ENCODE measurements at regions not wholly inside any gene's neighbourhood (a gene's known extent, or its start where the extent isn't known, plus 50 kb on each side); places are given as distances from the start of the nearest gene placed in this dataset.
"Not testable (repeated sequence)": the region's sequence is repeated elsewhere in the genome, so short reads cannot be mapped to it uniquely, and the experiment has no call there.

DNA sequence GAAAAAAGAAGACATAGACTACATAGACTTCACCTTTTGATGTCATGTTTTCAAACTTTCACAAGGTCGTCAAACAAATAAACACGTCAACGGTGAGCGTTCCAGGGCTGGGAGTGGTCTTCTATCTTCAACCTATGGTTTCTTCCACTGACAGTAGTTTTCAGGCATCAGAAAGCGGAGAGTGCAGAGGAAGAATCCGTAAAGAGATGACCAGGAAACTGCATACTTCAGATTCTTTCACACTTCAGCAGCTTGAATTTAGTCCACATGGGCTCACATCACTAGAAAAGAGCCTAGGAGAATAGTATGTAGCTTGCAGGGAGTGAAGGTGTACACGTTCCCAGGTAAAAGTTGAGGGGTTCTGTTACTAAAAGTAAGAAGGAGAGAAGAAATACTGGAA is 58.5 kb downstream of the NPY1R start:
- no peak for DNase-seq

DNA sequence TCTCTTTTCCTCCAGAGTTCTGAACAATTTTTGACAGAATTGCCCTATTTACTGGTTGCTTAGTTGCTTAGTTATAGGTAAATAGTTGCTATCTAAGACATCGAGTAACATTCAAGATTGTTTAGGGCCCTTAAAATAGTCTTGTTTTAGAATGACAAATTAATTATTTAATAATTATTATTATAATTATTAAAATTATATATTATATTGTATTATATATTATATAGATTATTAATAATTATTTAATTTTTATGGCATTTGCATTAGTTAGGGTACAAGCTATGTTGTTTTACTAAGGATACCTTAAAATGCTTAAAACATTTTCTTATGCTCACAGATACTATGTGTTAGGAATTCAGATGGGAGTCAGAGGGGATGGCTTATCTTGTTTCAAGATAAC is 59.2 kb downstream of the NPY1R start:
- no peak for DNase-seq

DNA sequence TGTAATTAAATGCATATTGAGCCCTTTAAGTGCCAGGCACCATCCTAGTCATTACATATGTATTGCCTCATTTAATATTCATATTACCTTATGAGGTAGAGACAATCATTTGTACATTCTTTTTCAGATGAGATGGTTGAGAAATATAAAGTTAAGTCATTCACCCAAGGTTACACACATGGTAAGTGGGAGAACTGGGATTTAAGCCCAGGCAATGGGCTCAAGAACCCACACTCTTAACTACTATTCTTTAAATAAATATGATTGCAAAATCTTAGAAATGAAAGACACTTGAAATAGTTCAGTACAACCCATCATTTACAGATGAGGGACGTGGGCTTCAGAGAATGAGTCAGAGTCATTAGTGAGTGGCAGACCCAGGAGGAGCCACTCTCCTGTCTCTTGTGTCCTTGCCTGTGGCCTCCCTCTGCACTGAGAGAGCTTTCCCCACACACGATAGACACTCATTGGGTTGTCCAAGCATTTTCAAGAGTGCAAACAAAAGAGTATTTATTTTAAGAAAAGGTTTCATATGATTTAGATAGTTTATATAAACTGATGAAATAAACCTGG is 60.8 kb downstream of the NPY1R start:
- DNase-seq: no peak

DNA sequence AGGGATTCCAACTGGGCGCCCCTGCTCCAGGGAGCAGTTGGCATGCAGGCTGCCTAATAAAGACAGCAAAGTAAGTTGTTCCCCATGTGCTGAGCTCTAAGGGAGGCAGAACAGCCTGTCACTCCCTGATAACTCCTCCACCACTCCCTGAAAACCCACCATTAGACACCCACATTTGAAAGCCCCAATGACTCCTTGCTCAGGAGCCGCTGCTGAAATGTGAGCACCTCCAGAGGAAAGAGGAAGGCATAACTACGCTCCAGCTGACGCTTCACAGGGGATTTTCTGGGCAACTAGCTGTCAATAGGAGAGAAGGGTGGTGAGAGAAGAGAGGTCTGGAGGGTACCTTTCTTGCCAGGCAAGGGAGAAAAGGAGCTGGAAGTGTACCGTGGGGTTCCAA is 62.5 kb downstream of the NPY1R start:
- DNase-seq: no peak

DNA sequence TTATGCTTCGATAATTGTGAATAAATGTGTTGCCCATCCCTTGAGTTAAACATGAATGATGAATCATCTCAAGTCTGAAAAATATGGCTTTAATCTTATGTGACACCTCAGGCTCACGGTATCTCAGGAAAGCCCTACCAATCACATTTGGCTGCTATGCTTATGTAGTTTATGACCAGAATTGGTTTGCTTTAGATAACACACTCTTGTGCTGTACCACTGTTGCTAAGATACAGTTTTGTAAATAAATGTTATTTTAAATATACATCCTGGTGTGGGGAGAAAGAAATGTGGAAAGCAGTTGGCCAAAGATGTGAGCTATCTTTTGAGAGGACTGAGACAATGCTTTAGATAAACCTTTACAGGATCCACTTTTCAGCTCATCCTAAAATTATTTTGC is 63.2 kb downstream of the NPY1R start:
- no peak for DNase-seq

DNA sequence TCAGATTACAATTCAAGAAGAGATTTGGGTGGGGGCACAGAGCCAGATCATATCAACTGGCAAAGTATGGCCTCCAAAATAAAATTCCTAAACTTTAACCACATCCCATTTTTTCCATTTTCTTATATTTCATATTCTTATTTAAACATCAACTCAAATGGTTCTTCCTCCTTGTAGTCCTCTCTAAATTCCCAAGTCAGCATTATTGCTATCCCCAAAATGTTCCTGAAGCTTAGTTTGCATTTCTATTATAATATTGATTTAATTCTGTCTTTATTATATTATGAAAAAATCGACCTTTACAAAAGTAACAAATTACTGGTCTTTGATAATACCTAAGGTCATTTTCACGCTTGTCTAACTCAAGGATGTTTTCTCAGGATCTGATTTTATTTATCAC is 67.5 kb downstream of the NPY1R start:
- DNase-seq: no peak

DNA sequence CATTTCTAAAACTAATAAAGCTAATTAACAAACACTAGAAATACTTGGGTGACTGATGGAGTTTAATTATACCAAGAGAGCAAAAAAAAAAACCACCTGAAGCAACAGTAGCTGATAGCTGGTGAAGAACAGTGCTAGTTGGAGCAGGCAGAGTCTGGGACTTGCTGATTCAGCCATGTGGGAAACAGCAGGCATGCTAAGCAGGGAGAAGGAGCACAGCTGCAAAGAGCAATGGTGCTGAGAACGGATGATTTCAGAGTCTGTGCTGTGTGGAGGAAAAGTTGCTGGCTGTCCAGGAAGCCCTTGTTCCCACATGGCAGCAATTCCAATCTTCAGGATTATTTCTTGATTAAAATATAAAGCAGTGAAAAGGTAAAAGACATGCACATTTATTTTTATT is 68.8 kb downstream of the NPY1R start:
- DNase-seq: no peak

DNA sequence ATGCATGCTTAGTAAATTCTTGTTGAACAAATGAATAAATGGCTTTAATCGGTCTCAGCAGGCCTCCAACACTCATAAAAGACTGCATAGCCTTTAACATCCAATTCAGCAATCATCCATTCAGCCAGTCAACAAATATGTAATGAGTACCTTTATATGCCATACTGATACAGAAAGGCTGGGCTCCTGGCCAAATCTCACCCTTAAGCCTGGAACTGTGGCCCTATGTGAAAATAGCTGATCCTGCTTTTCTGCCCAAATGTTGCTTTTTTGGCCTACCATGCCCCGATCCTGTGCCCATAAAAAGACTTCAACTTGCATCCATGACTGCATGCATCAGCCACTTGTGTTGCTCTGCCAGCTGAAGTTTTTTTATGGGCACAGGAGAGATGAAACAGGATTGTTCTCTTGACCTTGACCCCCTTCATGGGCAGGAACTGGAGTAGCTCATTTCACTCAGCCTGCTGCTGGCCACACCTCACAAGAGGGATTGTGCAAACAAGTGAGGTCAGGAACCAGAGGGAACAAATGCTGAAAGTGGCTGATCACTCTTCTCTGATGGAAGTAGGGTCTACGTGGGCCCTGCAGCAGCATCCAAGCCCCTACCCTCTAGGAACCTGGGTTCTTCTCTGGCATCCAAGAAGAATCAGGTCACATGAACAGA is 75.6 kb downstream of the NPY1R start:
- DNase-seq: no peak

DNA sequence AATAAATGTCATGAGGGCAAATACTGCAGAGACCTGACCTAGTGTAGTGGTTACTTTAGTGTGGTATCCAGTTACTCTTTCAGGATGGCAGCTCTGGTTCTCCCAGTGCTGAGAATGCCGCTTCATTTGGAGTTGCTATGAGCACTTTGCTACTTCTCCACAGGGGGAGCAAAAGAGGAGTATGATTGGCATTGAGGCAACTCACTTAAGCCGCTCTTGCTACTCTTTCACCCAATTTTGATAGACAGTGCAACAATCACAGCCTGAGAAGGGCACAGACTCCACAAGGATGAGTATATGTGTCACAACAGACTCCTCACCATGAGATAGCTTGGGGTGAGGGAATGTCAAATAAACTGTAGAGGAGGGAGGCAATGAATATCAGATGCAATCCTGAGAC is 81.2 kb downstream of the NPY1R start:
- no peak for DNase-seq

DNA sequence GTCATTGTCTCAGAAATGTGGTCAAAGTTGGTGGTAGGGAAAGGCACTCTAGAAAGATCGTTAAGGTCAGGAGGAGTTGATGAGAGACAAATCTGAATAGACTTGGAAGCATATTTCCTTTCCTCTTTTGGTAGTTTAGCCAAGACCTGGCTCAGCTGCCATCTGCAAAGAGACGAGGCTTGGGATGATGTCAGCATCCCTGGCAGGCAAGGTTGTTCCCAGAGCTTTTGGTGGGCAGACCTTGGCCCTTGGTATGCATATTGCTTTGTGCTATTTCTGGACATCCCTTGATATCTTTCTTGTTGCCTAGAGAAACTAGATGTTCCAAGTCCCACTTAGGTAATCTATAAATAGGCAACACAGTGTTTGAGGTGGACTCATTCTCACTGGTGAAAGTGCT is 82.4 kb upstream of the NAF1 start:
- no peak for DNase-seq

DNA sequence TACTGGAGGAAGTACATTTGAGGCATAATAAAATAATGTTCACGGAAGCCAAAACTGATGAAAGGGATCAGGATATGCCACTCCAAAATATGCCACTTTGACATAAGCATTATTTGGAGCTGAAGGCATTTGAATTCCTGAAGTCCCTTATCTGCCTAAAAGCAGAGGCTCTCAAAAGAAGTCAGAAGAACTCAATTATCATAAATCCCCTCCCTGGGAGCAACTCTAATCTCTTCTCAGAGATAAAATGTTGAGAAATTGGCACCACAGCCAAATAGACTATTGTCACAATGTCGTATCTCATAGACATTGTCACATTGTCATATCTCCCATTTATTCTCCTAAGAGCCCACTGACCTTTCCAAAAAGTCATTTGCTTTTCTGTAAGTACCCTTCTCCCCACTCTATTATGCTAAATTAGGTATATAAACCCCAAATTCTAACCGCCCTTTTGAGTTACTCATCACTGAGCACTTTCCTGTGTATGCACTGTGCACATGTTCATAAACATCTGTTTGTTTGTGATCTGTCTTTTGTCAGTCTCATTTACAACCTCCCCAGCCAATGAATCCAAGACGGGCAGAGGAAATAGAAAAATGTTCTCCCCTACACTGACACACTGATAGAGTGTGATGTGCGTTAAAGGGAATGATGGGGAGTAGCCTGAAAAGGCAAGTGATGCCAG is 78.5 kb upstream of the NAF1 start:
- DNase-seq: peak; percentile 25

DNA sequence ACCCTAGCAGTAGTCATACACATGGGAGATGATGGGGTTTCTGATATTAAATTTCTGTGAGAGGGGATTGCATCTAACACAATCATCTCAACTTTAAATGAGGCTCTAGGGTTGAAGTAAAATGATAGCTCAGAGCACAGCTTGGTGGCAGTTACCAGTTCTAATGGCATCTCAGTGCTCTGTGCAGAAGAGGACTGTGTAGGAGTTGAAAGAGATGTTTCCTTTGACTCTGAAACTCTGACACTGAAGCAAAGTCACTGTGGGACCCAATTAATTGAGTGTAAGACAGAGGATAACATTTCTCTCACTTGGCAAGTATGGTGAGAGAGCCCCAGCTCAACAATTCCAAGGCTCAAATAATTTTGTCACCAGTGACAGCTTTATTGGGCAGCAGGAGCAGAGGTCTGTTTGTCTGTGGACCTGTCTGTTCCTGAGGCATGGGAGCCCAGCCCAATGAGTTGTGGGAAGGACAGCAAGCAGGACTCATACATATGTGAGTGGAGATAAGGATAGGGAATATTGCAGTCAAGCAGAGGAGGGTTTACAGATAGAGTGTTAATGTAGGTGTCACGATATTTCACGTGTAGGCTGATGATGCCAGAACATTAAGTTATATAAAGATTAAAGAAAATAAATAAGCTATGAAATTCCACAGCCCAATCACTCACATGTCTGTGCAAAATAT is 76.7 kb upstream of the NAF1 start:
- DNase-seq: peak; percentile 5

DNA sequence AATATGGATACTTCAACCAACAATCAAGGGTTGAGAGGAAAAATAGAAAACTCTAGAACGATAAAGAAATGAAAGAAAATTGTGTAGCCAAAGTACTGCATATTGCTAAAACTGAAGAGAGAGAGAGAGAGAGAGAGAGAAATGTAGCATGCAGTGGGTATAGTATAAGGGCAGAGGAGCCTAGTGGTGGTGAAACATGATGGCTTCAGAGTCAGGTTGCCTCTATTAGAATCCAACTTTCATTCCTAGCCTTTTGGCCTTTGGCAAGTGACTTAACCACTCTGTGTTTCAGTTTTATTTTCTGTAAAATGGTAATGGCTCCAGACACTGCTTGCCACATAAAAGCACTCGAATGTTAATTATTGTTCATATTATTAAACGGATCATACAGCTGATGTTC is 71.2 kb upstream of the NAF1 start:
- DNase-seq: no peak

DNA sequence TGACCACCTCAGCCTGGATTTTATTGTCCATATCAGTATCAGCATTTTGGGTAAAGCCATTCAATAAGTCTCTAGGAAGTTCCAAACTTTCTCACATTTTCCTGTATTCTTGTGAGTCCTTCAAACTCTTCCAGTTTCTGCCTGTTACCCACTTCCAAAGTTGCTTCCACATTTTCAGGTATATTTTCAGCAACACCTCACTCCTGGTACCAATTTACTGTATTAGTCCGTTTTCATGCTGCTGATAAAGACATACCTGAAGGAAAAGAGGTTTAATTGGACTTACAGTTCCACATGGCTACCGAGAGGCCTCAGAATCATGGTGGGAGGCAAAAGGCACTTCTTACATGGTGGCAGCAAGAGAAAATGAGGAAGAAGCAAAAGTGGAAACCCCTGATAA is 69.7 kb upstream of the NAF1 start:
- DNase-seq: not testable (repeated sequence)

DNA sequence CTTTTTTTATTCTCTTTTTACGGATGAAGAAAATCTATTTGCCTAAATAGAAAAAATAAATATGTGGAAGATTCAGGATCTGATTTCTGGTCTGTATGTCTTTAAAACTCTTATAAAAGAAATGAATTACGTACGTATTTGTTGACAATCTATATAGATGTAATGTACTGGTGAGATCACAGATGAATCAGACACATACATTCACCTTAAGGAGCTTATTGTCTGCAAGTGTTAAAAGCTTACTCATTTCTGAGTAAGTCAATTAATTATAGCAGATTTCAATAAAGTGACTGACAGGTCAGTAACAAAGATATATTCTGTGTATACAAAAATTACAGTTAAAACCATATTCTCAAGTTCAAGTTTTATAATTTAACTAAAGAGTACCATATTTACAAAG is 66.6 kb upstream of the NAF1 start:
- DNase-seq: no peak

DNA sequence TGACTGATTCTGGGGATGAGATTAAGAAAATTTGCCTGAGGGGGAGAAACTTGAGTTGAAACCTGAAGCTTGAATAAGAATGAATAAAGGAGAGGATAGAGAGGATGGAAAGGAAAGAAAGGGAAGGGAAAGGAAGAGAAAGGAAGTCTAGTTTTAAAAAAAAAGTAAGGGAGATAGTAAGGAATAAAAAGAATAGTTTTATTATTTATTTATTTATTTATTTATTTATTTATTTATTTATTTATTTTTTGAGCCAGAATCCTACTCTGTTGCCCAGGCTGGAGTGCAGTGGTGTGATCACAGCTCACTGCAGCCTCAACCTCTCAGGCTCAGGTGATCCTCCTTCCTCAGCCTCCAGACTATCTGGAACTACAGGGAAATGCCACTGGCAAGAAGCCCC is 62.0 kb upstream of the NAF1 start:
- no peak for DNase-seq

DNA sequence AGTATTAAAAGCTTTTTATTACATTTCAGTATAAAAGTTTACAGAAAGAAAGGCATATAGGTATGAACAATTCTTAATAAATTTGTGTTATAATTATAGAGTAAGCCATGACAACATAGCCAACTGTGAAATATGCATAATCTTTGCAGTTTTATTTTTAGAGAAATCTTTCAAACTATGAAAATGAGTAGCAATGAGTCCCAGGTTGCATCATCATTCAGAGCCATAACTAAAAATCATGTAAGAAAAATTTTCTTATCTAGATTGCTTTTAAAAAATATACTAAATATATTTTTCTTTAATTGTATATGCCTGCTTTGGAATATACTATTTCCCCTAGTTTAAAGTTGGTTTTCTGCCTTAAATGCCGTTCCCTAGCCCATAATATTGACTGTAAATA is 54.8 kb upstream of the NAF1 start:
- no peak for DNase-seq

DNA sequence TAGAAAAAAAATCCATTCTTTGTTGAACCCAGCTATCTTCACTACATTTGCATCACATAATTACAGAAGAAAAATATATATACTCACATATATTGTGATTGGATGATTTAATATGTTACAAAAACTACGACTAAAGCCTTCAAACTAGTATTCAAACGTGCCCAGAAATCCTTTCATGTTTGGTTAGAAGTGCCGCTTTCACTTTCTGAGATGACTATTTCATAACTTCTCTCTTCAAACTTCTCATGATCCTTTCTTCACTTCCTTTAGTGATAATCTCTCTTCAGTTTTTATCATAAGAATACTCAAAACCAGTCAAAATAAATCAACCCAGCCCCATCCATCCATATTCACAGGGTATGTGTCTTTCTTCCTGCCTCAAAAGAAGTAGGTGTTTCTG is 50.8 kb upstream of the NAF1 start:
- no peak for DNase-seq
